GM18505 (cell line): ENCODE measurements at regions not wholly inside any gene's neighbourhood (a gene's known extent, or its start where the extent isn't known, plus 50 kb on each side); places are given as distances from the start of the nearest gene placed in this dataset.
"Not testable (repeated sequence)": the region's sequence is repeated elsewhere in the genome, so short reads cannot be mapped to it uniquely, and the experiment has no call there.

Experiments
- ATAC-seq: cut with Tn5 transposase; IDR thresholded peaks from one replicate; pipeline ENCODE4 v1.9.1; 2021; ENCODE audit not compliant: unreplicated experiment
- POLR2A ChIP-seq: IDR thresholded peaks from 4 replicates; pipeline ENCODE4 v1.6.1; 2011; ENCODE audit warnings: borderline replicate concordance; ENCODE audit not compliant: insufficient read depth, insufficient read length; ENCODE audit errors: extremely low read depth

- TF ChIP-seq POLR2A: no peak
- ATAC-seq: no peak
Measured at GRCh38 chr11:112345166-112345565, 84.5 kb upstream of the PLET1 start.

GRCh38 chr11:112345706-112346105 lies 85.0 kb upstream of the PLET1 start:
- no peak for ATAC-seq
- no peak for TF ChIP-seq POLR2A

GRCh38 chr11:112346586-112346985 lies 85.9 kb upstream of the PLET1 start:
- no peak for ATAC-seq
- TF ChIP-seq POLR2A: no peak

GRCh38 chr11:112348480-112349029 lies 87.9 kb upstream of the PLET1 start:
- TF ChIP-seq POLR2A: no peak
- ATAC-seq: no peak

- not testable (repeated sequence) for ATAC-seq
Measured at GRCh38 chr11:112351423-112351822, 90.8 kb upstream of the PLET1 start.

- ATAC-seq: no peak
- TF ChIP-seq POLR2A: no peak
Measured at GRCh38 chr11:112352907-112353306, 92.2 kb upstream of the PLET1 start.

GRCh38 chr11:112354364-112354763 lies 93.7 kb upstream of the PLET1 start:
- ATAC-seq: no peak
- TF ChIP-seq POLR2A: no peak

GRCh38 chr11:112355726-112356125 lies 95.1 kb upstream of the PLET1 start:
- TF ChIP-seq POLR2A: no peak
- no peak for ATAC-seq

GRCh38 chr11:112357488-112357887 lies 96.8 kb upstream of the PLET1 start:
- TF ChIP-seq POLR2A: no peak
- ATAC-seq: no peak

GRCh38 chr11:112361396-112361795 lies 100.7 kb upstream of the PLET1 start:
- no peak for TF ChIP-seq POLR2A
- ATAC-seq: no peak

GRCh38 chr11:112363527-112363926 lies 102.9 kb upstream of the PLET1 start:
- TF ChIP-seq POLR2A: no peak
- no peak for ATAC-seq

GRCh38 chr11:112364962-112365481 lies 104.4 kb upstream of the PLET1 start:
- ATAC-seq: no peak
- no peak for TF ChIP-seq POLR2A

- ATAC-seq: no peak
- TF ChIP-seq POLR2A: no peak
Measured at GRCh38 chr11:112366012-112366411, 105.4 kb upstream of the PLET1 start.

GRCh38 chr11:112366777-112367176 lies 106.1 kb upstream of the PLET1 start:
- no peak for ATAC-seq
- TF ChIP-seq POLR2A: no peak

GRCh38 chr11:112367461-112367860 lies 106.8 kb upstream of the PLET1 start:
- ATAC-seq: no peak
- no peak for TF ChIP-seq POLR2A
